Panc1 (cell line): ENCODE measurements at regions not wholly inside any gene's neighbourhood (a gene's known extent, or its start where the extent isn't known, plus 50 kb on each side); places are given as distances from the start of the nearest gene placed in this dataset.

Experiments used
- TCF7L2 ChIP-seq: IDR thresholded peaks from 2 replicates; pipeline ENCODE4 v1.6.1; 2011; ENCODE audit warnings: mild to moderate bottlenecking, low read depth, low read length, inconsistent platforms
- TF ChIP-seq, protein P1 (sequence below): fragments of 450-650 bp; IDR thresholded peaks from 2 replicates; pipeline ENCODE4 v1.5.1; 2017; ENCODE audit warnings: mild to moderate bottlenecking

DNA sequence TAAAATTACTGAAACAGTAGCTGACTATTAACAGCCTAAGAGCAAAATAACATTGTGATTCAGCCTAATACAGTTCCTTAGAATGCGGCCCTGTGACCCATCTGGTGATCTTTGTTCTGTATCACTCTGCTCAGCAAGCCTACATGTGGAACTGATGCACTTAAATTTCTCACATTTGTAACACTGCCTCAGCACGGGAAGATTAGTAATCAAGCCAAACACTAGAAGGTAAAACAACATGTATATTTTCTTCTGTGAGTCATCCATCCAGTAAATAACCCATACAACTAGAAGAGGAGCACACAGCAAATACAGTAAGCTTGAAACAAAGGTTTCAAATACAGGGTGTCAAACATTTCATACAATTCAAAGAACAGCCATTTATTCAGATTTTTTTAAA is 189.7 kb upstream of the NOX3 start:
- TF ChIP-seq, protein P1, sequence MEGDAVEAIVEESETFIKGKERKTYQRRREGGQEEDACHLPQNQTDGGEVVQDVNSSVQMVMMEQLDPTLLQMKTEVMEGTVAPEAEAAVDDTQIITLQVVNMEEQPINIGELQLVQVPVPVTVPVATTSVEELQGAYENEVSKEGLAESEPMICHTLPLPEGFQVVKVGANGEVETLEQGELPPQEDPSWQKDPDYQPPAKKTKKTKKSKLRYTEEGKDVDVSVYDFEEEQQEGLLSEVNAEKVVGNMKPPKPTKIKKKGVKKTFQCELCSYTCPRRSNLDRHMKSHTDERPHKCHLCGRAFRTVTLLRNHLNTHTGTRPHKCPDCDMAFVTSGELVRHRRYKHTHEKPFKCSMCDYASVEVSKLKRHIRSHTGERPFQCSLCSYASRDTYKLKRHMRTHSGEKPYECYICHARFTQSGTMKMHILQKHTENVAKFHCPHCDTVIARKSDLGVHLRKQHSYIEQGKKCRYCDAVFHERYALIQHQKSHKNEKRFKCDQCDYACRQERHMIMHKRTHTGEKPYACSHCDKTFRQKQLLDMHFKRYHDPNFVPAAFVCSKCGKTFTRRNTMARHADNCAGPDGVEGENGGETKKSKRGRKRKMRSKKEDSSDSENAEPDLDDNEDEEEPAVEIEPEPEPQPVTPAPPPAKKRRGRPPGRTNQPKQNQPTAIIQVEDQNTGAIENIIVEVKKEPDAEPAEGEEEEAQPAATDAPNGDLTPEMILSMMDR, result no peak
- no peak for TF ChIP-seq TCF7L2
